ENCODE measurements at regions not wholly inside any gene's neighbourhood (a gene's known extent, or its start where the extent isn't known, plus 50 kb on each side); places are given as distances from the start of the nearest gene placed in this dataset.

- H3K27ac ChIP-seq (ENCODE audit: insufficient read depth, low read length), result no peak overlapping the region
- TF ChIP-seq, protein P1, sequence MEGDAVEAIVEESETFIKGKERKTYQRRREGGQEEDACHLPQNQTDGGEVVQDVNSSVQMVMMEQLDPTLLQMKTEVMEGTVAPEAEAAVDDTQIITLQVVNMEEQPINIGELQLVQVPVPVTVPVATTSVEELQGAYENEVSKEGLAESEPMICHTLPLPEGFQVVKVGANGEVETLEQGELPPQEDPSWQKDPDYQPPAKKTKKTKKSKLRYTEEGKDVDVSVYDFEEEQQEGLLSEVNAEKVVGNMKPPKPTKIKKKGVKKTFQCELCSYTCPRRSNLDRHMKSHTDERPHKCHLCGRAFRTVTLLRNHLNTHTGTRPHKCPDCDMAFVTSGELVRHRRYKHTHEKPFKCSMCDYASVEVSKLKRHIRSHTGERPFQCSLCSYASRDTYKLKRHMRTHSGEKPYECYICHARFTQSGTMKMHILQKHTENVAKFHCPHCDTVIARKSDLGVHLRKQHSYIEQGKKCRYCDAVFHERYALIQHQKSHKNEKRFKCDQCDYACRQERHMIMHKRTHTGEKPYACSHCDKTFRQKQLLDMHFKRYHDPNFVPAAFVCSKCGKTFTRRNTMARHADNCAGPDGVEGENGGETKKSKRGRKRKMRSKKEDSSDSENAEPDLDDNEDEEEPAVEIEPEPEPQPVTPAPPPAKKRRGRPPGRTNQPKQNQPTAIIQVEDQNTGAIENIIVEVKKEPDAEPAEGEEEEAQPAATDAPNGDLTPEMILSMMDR (conservative IDR thresholded peaks at IDR 0.05 in 1 of 2, IDR thresholded peaks at IDR 0.05 in 1 of 2; ENCODE audit: low read depth in 1 of 2, low read length in 2 of 2), result no peak
- no peak for TF ChIP-seq EZH2 (IDR thresholded peaks at IDR 0.05; ENCODE audit: low read length, missing control alignments)
- no peaks in the 10 kb centered on the region for H3K36me3 ChIP-seq (ENCODE audit: control insufficient read depth, insufficient read depth, low read length)
- H3K9me3 ChIP-seq (ENCODE audit: control insufficient read depth, insufficient read depth, low read depth, low read length), result no peaks in the 10 kb centered on the region
- no peak overlapping the region for H2AFZ ChIP-seq (ENCODE audit: low read length)
- no peak overlapping the region for H3K4me3 ChIP-seq (replicated peaks in 1 of 4; ENCODE audit: control extremely low read depth in 1 of 4, insufficient read depth in 1 of 4, low read depth in 3 of 4, low read length in 4 of 4)
- no peaks in the 10 kb centered on the region for H4K20me1 ChIP-seq (ENCODE audit: control insufficient read depth, extremely low read depth, insufficient read depth, low read length)
- H3K79me2 ChIP-seq (ENCODE audit: control insufficient read depth, insufficient read depth, low read length), result no peaks in the 10 kb centered on the region
- no peaks in the 10 kb centered on the region for H3K4me1 ChIP-seq (ENCODE audit: control insufficient read depth, extremely low read depth, insufficient read depth, low read length)
- no peak for DNase-seq (ENCODE audit: low read depth in 2 of 2)
- no peak overlapping the region for H3K9ac ChIP-seq (ENCODE audit: insufficient read depth, low read length)
- no peaks in the 10 kb centered on the region for H3K27me3 ChIP-seq (ENCODE audit: control insufficient read depth, insufficient read depth, low read length)
- H3K4me2 ChIP-seq (ENCODE audit: extremely low read depth, insufficient read depth, low read length), result no peak overlapping the region
These were observed 349.7 kb downstream of the LMX1A start for GRCh38 chr1:165006831-165007230.

- H2AFZ ChIP-seq (ENCODE audit: low read length), result no peak overlapping the region
- DNase-seq (ENCODE audit: low read depth in 2 of 2), result no peak
- H4K20me1 ChIP-seq (ENCODE audit: control insufficient read depth, extremely low read depth, insufficient read depth, low read length), result no peaks in the 10 kb centered on the region
- H3K9me3 ChIP-seq (ENCODE audit: control insufficient read depth, insufficient read depth, low read depth, low read length), result no peaks in the 10 kb centered on the region
- no peak for TF ChIP-seq EZH2 (IDR thresholded peaks at IDR 0.05; ENCODE audit: low read length, missing control alignments)
- TF ChIP-seq, protein P1 (conservative IDR thresholded peaks at IDR 0.05 in 1 of 2, IDR thresholded peaks at IDR 0.05 in 1 of 2; ENCODE audit: low read depth in 1 of 2, low read length in 2 of 2), result no peak
- H3K79me2 ChIP-seq (ENCODE audit: control insufficient read depth, insufficient read depth, low read length), result no peaks in the 10 kb centered on the region
- no peak overlapping the region for H3K9ac ChIP-seq (ENCODE audit: insufficient read depth, low read length)
- no peak overlapping the region for H3K4me3 ChIP-seq (replicated peaks in 1 of 4; ENCODE audit: control extremely low read depth in 1 of 4, insufficient read depth in 1 of 4, low read depth in 3 of 4, low read length in 4 of 4)
- no peaks in the 10 kb centered on the region for H3K36me3 ChIP-seq (ENCODE audit: control insufficient read depth, insufficient read depth, low read length)
- H3K27ac ChIP-seq (ENCODE audit: insufficient read depth, low read length), result no peak overlapping the region
- H3K4me2 ChIP-seq (ENCODE audit: extremely low read depth, insufficient read depth, low read length), result no peak overlapping the region
- no peaks in the 10 kb centered on the region for H3K4me1 ChIP-seq (ENCODE audit: control insufficient read depth, extremely low read depth, insufficient read depth, low read length)
- H3K27me3 ChIP-seq (ENCODE audit: control insufficient read depth, insufficient read depth, low read length), result no peaks in the 10 kb centered on the region
These were observed 357.4 kb downstream of the LMX1A start for GRCh38 chr1:164999146-164999545.

DNA sequence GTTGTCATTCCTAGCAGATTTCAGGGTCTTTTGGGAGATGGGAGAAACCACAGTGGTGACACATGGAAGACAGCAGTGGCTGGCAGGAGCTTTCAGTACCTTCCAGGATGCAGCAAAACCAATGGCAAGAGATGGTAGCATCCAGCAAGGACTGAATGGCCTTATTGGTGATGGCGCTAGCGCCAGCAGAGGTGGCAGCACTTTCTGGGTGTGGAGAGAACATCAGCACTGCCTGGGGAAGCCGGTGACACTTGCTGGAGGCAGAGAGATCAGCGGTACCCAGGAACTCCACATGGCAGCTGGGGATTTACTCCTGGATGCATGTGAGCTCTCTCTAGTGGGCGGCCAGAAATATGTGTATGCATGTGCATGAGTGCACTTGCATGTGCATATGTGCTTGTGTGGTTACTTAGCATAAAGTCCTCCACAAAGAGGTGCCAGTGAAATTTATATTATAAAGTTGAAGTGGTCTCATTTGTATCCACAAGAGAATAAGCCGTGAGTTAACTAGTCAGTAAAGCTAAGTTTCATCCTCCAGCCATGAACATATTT, 364.7 kb downstream of the LMX1A start:
- no peaks in the 10 kb centered on the region for H3K9me3 ChIP-seq (ENCODE audit: control insufficient read depth, insufficient read depth, low read depth, low read length)
- DNase-seq (ENCODE audit: low read depth in 2 of 2), result no peak
- H3K36me3 ChIP-seq (ENCODE audit: control insufficient read depth, insufficient read depth, low read length), result no peaks in the 10 kb centered on the region

More for the DNA sequence above, 364.7 kb downstream of the LMX1A start:
- H4K20me1 ChIP-seq (ENCODE audit: control insufficient read depth, extremely low read depth, insufficient read depth, low read length), result no peaks in the 10 kb centered on the region
- H3K79me2 ChIP-seq (ENCODE audit: control insufficient read depth, insufficient read depth, low read length), result no peaks in the 10 kb centered on the region
- no peak overlapping the region for H3K27ac ChIP-seq (ENCODE audit: insufficient read depth, low read length)
- H2AFZ ChIP-seq (ENCODE audit: low read length), result no peak overlapping the region
- H3K9ac ChIP-seq (ENCODE audit: insufficient read depth, low read length), result no peak overlapping the region
- H3K4me1 ChIP-seq (ENCODE audit: control insufficient read depth, extremely low read depth, insufficient read depth, low read length), result no peaks in the 10 kb centered on the region
- TF ChIP-seq, protein P1 (conservative IDR thresholded peaks at IDR 0.05 in 1 of 2, IDR thresholded peaks at IDR 0.05 in 1 of 2; ENCODE audit: low read depth in 1 of 2, low read length in 2 of 2), result no peak
- TF ChIP-seq EZH2 (IDR thresholded peaks at IDR 0.05; ENCODE audit: low read length, missing control alignments), result no peak
- H3K27me3 ChIP-seq (ENCODE audit: control insufficient read depth, insufficient read depth, low read length), result no peaks in the 10 kb centered on the region
- no peak overlapping the region for H3K4me2 ChIP-seq (ENCODE audit: extremely low read depth, insufficient read depth, low read length)
- no peak overlapping the region for H3K4me3 ChIP-seq (replicated peaks in 1 of 4; ENCODE audit: control extremely low read depth in 1 of 4, insufficient read depth in 1 of 4, low read depth in 3 of 4, low read length in 4 of 4)
